ENCODE measurements at regions not wholly inside any gene's neighbourhood (a gene's known extent, or its start where the extent isn't known, plus 50 kb on each side); places are given as distances from the start of the nearest gene placed in this dataset.

DNA sequence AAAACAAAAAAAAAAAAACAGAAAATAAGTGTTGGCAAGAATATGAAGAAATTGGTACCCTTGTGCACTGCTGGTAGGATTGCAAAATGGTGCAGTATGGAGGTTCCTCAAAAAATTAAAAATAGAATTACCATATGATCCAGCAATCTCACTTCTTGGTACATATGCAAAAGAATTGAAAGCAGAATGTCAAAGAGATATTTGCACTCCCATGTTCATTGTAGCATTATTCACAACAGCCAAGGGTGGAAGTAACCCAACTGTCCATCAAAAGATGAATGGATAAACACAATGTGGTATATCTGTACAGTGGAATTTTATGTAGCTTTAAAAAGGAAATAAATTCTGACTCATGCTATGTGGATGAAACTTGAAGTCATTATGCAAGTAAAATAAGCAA is 72.8 kb upstream of the POU3F3 start:
- TF ChIP-seq POLR2A (IDR thresholded peaks at IDR 0.05; ENCODE audit: low read length) = no peak
- TF ChIP-seq GATA1 (IDR thresholded peaks at IDR 0.05; ENCODE audit: low read depth, low read length) = no peak
